PC-3 (cell line): ENCODE measurements at regions not wholly inside any gene's neighbourhood (a gene's known extent, or its start where the extent isn't known, plus 50 kb on each side); places are given as distances from the start of the nearest gene placed in this dataset.

ENCODE experiments used
- ATAC-seq: fragments of 200-7000 bp; cut with Tn5 transposase; 2 replicates; pipeline ENCODE4 v1.9.1; 2020; ENCODE audit warnings: mild to moderate bottlenecking, moderate library complexity
- BruUV-seq: library from RNA; stranded (reverse); fragments of 400-500 nt; replicated peaks from 2 replicates; lab custom pipeline; 2021; lab: Mats Ljungman, UMichigan
- CTCF ChIA-PET: fragments of 300-600 bp; sonication (Branson Sonifier 250); formaldehyde crosslinking; loops from one replicate; lab custom pipeline; 2022; ENCODE audit warnings: antibody characterized with exemption; lab: Charles Lee
- POLR2A ChIA-PET: fragments of 300-600 bp; sonication (Branson Sonifier 250); formaldehyde crosslinking; loops from one replicate; lab custom pipeline; 2022; ENCODE audit warnings: antibody characterized with exemption; ENCODE audit not compliant: unreplicated experiment; lab: Charles Lee
- DNase-seq: peaks from one replicate; pipeline ENCODE4 v3.0.0-alpha.2; 2015
- H2AFZ ChIP-seq: fragments of 300-600 bp; sonication (generic); 2 replicates; pipeline ENCODE4 v1.6.0; 2016; ENCODE audit warnings: antibody characterized with exemption, low read length
- H3F3A ChIP-seq: fragments of 300-600 bp; sonication (generic); one replicate; pipeline ENCODE4 v1.6.0; 2017; ENCODE audit warnings: antibody characterized with exemption, low read length, control low read depth, mild to moderate bottlenecking; ENCODE audit not compliant: unreplicated experiment
- H3K27ac ChIP-seq: fragments of 300-600 bp; sonication (generic); 2 replicates; pipeline ENCODE4 v1.5.1; 2016; ENCODE audit warnings: mild to moderate bottlenecking, low read length
- H3K27me3 ChIP-seq: fragments of 300-600 bp; sonication (generic); 2 replicates; pipeline ENCODE4 v1.6.1; 2016; ENCODE audit warnings: low read length, mixed read lengths
- H3K36me3 ChIP-seq: fragments of 300-600 bp; sonication (generic); 2 replicates; pipeline ENCODE4 v1.6.1; 2016; ENCODE audit warnings: low read depth, mixed run types, low read length, mixed read lengths
- H3K4me1 ChIP-seq: fragments of 300-600 bp; sonication (generic); 2 replicates; pipeline ENCODE4 v1.5.1; 2016; ENCODE audit warnings: low read length; ENCODE audit not compliant: insufficient read depth
- H3K4me2 ChIP-seq: fragments of 300-600 bp; sonication (generic); 2 replicates; pipeline ENCODE4 v1.6.0; 2016; ENCODE audit warnings: low read length
- H3K4me3 ChIP-seq: fragments of 300-600 bp; sonication (generic); 2 replicates; pipeline ENCODE4 v1.5.1; 2016; ENCODE audit warnings: mild to moderate bottlenecking, low read length, mixed read lengths
- H3K79me2 ChIP-seq: fragments of 300-600 bp; sonication (generic); 2 replicates; pipeline ENCODE4 v1.6.1; 2017; ENCODE audit warnings: low read length, mixed read lengths
- H3K9ac ChIP-seq: fragments of 300-600 bp; sonication (generic); 2 replicates; pipeline ENCODE4 v1.6.0; 2016; ENCODE audit warnings: mild to moderate bottlenecking, low read length
- H3K9me2 ChIP-seq: fragments of 300-600 bp; sonication (generic); replicated peaks from 2 replicates; pipeline ENCODE4 v1.6.1; 2016; ENCODE audit warnings: mixed run types, low read length, mixed read lengths
- H3K9me3 ChIP-seq: fragments of 300-600 bp; sonication (generic); 2 replicates; pipeline ENCODE4 v1.6.1; 2016; ENCODE audit warnings: low read length, mixed read lengths
- H4K20me1 ChIP-seq: fragments of 300-600 bp; sonication (generic); 2 replicates; pipeline ENCODE4 v1.6.1; 2016; ENCODE audit warnings: low read length, mixed read lengths
- CTCF ChIP-seq: fragments of 300-600 bp; sonication (generic); conservative IDR thresholded peaks from 2 replicates; pipeline ENCODE4 v1.5.1; 2017; ENCODE audit warnings: antibody characterized with exemption, low read depth, mild to moderate bottlenecking, low read length
- EZH2 ChIP-seq: fragments of 300-600 bp; sonication (generic); IDR thresholded peaks from one replicate; pipeline ENCODE4 v1.6.1; 2017; ENCODE audit warnings: antibody characterized with exemption, mild to moderate bottlenecking, low read length; ENCODE audit not compliant: unreplicated experiment
- EZH2phosphoT487 ChIP-seq: fragments of 300-600 bp; sonication (generic); IDR thresholded peaks from 2 replicates; pipeline ENCODE4 v1.6.1; 2018; ENCODE audit warnings: mild to moderate bottlenecking, antibody characterized with exemption, low read length, borderline replicate concordance
- intact Hi-C: fragments of 100-400 bp; cut with micrococcal nuclease; formaldehyde crosslinking; loops from 2 replicates; pipeline ENCODE4 v1.9.0; 2023

GRCh38 chr1:187477535-187477934, 648.8 kb downstream of the PLA2G4A start:
- no peaks in the 10 kb centered on the region for H3K79me2 ChIP-seq
- H3K9ac ChIP-seq: no peak overlapping the region
- no peaks in the 10 kb centered on the region for H3F3A ChIP-seq
- no TSS peak for BruUV-seq
- ChIA-PET CTCF (no interaction called here), POLR2A (no interaction called here)
- intact Hi-C loops: loop anchor here (2.0 to 10.0 kb wide), 5 partner anchors 177 to 651 kb away; no protein-coding TSS in a partner anchor
- H4K20me1 ChIP-seq: no peaks in the 10 kb centered on the region
- no peak for DNase-seq
- H3K4me1 ChIP-seq: no peaks in the 10 kb centered on the region; the same call in 1 of the 2 replicates
- H3K4me2 ChIP-seq: no peak overlapping the region
- H3K9me2 ChIP-seq: no peaks in the 10 kb centered on the region
- ATAC-seq: no peak
- H3K36me3 ChIP-seq: no peaks in the 10 kb centered on the region
- no peak overlapping the region for H3K4me3 ChIP-seq
- TF ChIP-seq EZH2phosphoT487: no peak
- no peak for TF ChIP-seq CTCF
- no peak for TF ChIP-seq EZH2
- no peak overlapping the region for H2AFZ ChIP-seq
- no peaks in the 10 kb centered on the region for H3K27me3 ChIP-seq
- no peak overlapping the region for H3K27ac ChIP-seq
- H3K9me3 ChIP-seq: no peaks in the 10 kb centered on the region

- no peak overlapping the region for H2AFZ ChIP-seq
- ChIA-PET POLR2A (no interaction called here), CTCF (no interaction called here)
- no TSS peak for BruUV-seq
- no peak overlapping the region for H3K4me2 ChIP-seq
- no peaks in the 10 kb centered on the region for H3K27me3 ChIP-seq
- no peak overlapping the region for H3K4me3 ChIP-seq
- DNase-seq (no peak), ATAC-seq (no peak)
- H3K27ac ChIP-seq: no peak overlapping the region
- no peak overlapping the region for H3K9ac ChIP-seq
- no peaks in the 10 kb centered on the region for H3K9me2 ChIP-seq
- no peaks in the 10 kb centered on the region for H3F3A ChIP-seq
- no peaks in the 10 kb centered on the region for H3K9me3 ChIP-seq
- intact Hi-C loops: no loop called here
- no peaks in the 10 kb centered on the region; the same call in 1 of the 2 replicates for H3K4me1 ChIP-seq
- no peak for TF ChIP-seq CTCF
- no peak for TF ChIP-seq EZH2
- no peaks in the 10 kb centered on the region for H3K36me3 ChIP-seq
- no peaks in the 10 kb centered on the region for H4K20me1 ChIP-seq
- H3K79me2 ChIP-seq: no peaks in the 10 kb centered on the region
Observed at GRCh38 chr1:187481581-187482148, 652.9 kb downstream of the PLA2G4A start.

GRCh38 chr1:187490266-187490665, 661.5 kb downstream of the PLA2G4A start:
- no peak for TF ChIP-seq EZH2phosphoT487
- TF ChIP-seq EZH2: no peak
- no peak for TF ChIP-seq CTCF
- Histone ChIP-seq H3K27me3 (no peaks in the 10 kb centered on the region), H3K4me1 (peaks cover 17% of the 10 kb centered on the region), H3K9ac (no peak overlapping the region), H3F3A (no peaks in the 10 kb centered on the region), H4K20me1 (no peaks in the 10 kb centered on the region), H2AFZ (no peak overlapping the region), H3K27ac (no peak overlapping the region), H3K4me3 (no peak overlapping the region), H3K4me2 (no peak overlapping the region), H3K9me3 (no peaks in the 10 kb centered on the region), H3K9me2 (no peaks in the 10 kb centered on the region; the same call in 1 of the 2 replicates), H3K36me3 (no peaks in the 10 kb centered on the region), H3K79me2 (no peaks in the 10 kb centered on the region)
- no peak for ATAC-seq
- POLR2A ChIA-PET: no interaction called here
- intact Hi-C loops: no loop called here
- DNase-seq: no peak
- BruUV-seq: no TSS peak
- CTCF ChIA-PET: no interaction called here
